ENCODE measurements at regions not wholly inside any gene's neighbourhood (a gene's known extent, or its start where the extent isn't known, plus 50 kb on each side); places are given as distances from the start of the nearest gene placed in this dataset.

- TF ChIP-seq POLR2A (IDR thresholded peaks at IDR 0.05; ENCODE audit: low read depth, low read length): no peak
- TF ChIP-seq POU2F2 (IDR thresholded peaks at IDR 0.05; ENCODE audit: low read depth, low read length): no peak
- no peak for TF ChIP-seq POLR2AphosphoS5 (IDR thresholded peaks at IDR 0.05; ENCODE audit: low read depth, low read length)
Measured at GRCh38 chr1:9184749-9185148, 49.8 kb upstream of the H6PD start.
